NCI-H1105 treated with DMSO at 0.1 percent for 48 hours (cell line): ENCODE measurements at regions not wholly inside any gene's neighbourhood (a gene's known extent, or its start where the extent isn't known, plus 50 kb on each side); places are given as distances from the start of the nearest gene placed in this dataset.
"Not testable (repeated sequence)": the region's sequence is repeated elsewhere in the genome, so short reads cannot be mapped to it uniquely, and the experiment has no call there.

Experiments
- DNase-seq: peaks from one replicate; lab custom pipeline; 2025; lab: John Stamatoyannopoulos, UW

- no peak for DNase-seq
Measured at GRCh38 chr3:102036472-102036871, 187.2 kb downstream of the NFKBIZ start.

- DNase-seq: no peak
Measured at GRCh38 chr3:102037209-102037608, 187.9 kb downstream of the NFKBIZ start.

- DNase-seq: no peak
Measured at GRCh38 chr3:102037791-102038190, 188.5 kb downstream of the NFKBIZ start.

GRCh38 chr3:102038477-102039142 is 189.3 kb downstream of the NFKBIZ start:
- no peak for DNase-seq

- DNase-seq: not testable (repeated sequence)
Measured at GRCh38 chr3:102040144-102040543, 190.8 kb downstream of the NFKBIZ start.

GRCh38 chr3:102053375-102053989 is 204.2 kb downstream of the NFKBIZ start:
- DNase-seq: no peak

- DNase-seq: no peak
Measured at GRCh38 chr3:102054543-102055080, 205.3 kb downstream of the NFKBIZ start.

GRCh38 chr3:102057781-102058421 is 208.6 kb downstream of the NFKBIZ start:
- no peak for DNase-seq

GRCh38 chr3:102059145-102059943 is 210.0 kb downstream of the NFKBIZ start:
- no peak for DNase-seq

GRCh38 chr3:102060814-102061213 is 211.5 kb downstream of the NFKBIZ start:
- no peak for DNase-seq

GRCh38 chr3:102063572-102063971 is 214.3 kb downstream of the NFKBIZ start:
- DNase-seq: no peak

- DNase-seq: no peak
Measured at GRCh38 chr3:102066470-102066869, 217.2 kb downstream of the NFKBIZ start.

GRCh38 chr3:102068327-102068726 is 219.0 kb downstream of the NFKBIZ start:
- peak; percentile 18 for DNase-seq

- no peak for DNase-seq
Measured at GRCh38 chr3:102068736-102069135, 219.4 kb downstream of the NFKBIZ start.

- DNase-seq: no peak
Measured at GRCh38 chr3:102069211-102069662, 219.9 kb downstream of the NFKBIZ start.

GRCh38 chr3:102074946-102075345 is 225.6 kb downstream of the NFKBIZ start:
- DNase-seq: no peak

GRCh38 chr3:102078401-102078800 is 229.1 kb downstream of the NFKBIZ start:
- DNase-seq: no peak

- DNase-seq: no peak
Measured at GRCh38 chr3:102078854-102079808, 229.8 kb downstream of the NFKBIZ start.

GRCh38 chr3:102079809-102080197 is 230.5 kb downstream of the NFKBIZ start:
- no peak for DNase-seq

GRCh38 chr3:102081572-102082289 is 232.4 kb downstream of the NFKBIZ start:
- no peak for DNase-seq
